Mesendoderm (in vitro differentiated cells): ENCODE measurements at regions not wholly inside any gene's neighbourhood (a gene's known extent, or its start where the extent isn't known, plus 50 kb on each side); places are given as distances from the start of the nearest gene placed in this dataset.

Experiments used
- DNase-seq: peaks from one replicate; pipeline ENCODE4 v3.0.0; 2013
- H2AK5ac ChIP-seq: 2 replicates; pipeline ENCODE4 v1.6.1; 2013; ENCODE audit warnings: low read length, inconsistent platforms
- H2BK120ac ChIP-seq: 2 replicates; pipeline ENCODE4 v1.6.1; 2013; ENCODE audit warnings: low read depth, mild to moderate bottlenecking, low read length, moderate library complexity, mixed read lengths
- H2BK15ac ChIP-seq: replicated peaks from 2 replicates; pipeline ENCODE4 v1.6.1; 2013; ENCODE audit warnings: low read depth, mild to moderate bottlenecking, moderate library complexity
- H2BK5ac ChIP-seq: 2 replicates; pipeline ENCODE4 v1.6.1; 2013; ENCODE audit warnings: low read length, inconsistent platforms
- H3K18ac ChIP-seq: 2 replicates; pipeline ENCODE4 v1.6.1; 2013; ENCODE audit warnings: mild to moderate bottlenecking, low read length, mixed read lengths
- H3K23ac ChIP-seq: one replicate; pipeline ENCODE4 v1.6.1; 2013; ENCODE audit warnings: low read length
- H3K27ac ChIP-seq: 2 replicates; pipeline ENCODE4 v1.5.1; 2013; ENCODE audit warnings: low read depth, mild to moderate bottlenecking, inconsistent platforms, low read length, moderate library complexity
- H3K27me3 ChIP-seq: 2 replicates; pipeline ENCODE4 v1.6.1; 2013; ENCODE audit warnings: low read length, control low read depth, mild to moderate bottlenecking, inconsistent platforms; ENCODE audit not compliant: insufficient read depth, poor library complexity
- H3K36me3 ChIP-seq: 2 replicates; pipeline ENCODE4 v1.6.1; 2013; ENCODE audit warnings: low read length, inconsistent platforms; ENCODE audit not compliant: control insufficient read depth, insufficient read depth
- H3K4ac ChIP-seq: one replicate; pipeline ENCODE4 v1.6.1; 2013; ENCODE audit warnings: low read depth, mild to moderate bottlenecking, low read length, moderate library complexity
- H3K4me1 ChIP-seq: 2 replicates; pipeline ENCODE4 v1.6.1; 2013; ENCODE audit warnings: low read depth, low read length, inconsistent platforms; ENCODE audit not compliant: control insufficient read depth
- H3K4me2 ChIP-seq: 2 replicates; pipeline ENCODE4 v1.6.1; 2013; ENCODE audit warnings: low read length
- H3K4me3 ChIP-seq: 2 replicates; pipeline ENCODE4 v1.5.1; 2013; ENCODE audit warnings: mild to moderate bottlenecking, low read length
- H3K56ac ChIP-seq: one replicate; pipeline ENCODE4 v1.6.1; 2013; ENCODE audit warnings: low read length
- H3K79me1 ChIP-seq: 2 replicates; pipeline ENCODE4 v1.6.1; 2013; ENCODE audit warnings: low read length, inconsistent platforms
- H3K79me2 ChIP-seq: 2 replicates; pipeline ENCODE4 v1.6.1; 2013; ENCODE audit warnings: mild to moderate bottlenecking, low read length; ENCODE audit not compliant: control insufficient read depth, insufficient read depth
- H3K9ac ChIP-seq: 2 replicates; pipeline ENCODE4 v1.6.1; 2013; ENCODE audit warnings: low read length, inconsistent platforms
- H4K5ac ChIP-seq: one replicate; pipeline ENCODE4 v1.6.1; 2013; ENCODE audit warnings: low read length
- H4K8ac ChIP-seq: one replicate; pipeline ENCODE4 v1.6.1; 2013; ENCODE audit warnings: low read depth, mild to moderate bottlenecking, control low read depth, low read length, moderate library complexity
- WGBS: extraction: QIAGEN DNeasy Blood & Tissue Kit; methylation state at CpG from one replicate; pipeline ENCODE4 v1.1.7; 2013; ENCODE audit warnings: low lambda C conversion rate, missing lambda C conversion rate; ENCODE audit not compliant: insufficient coverage; ENCODE audit errors: extremely low coverage; 5-methylcytosine and 5-hydroxymethylcytosine counted together

- no peak overlapping the region for H3K27ac ChIP-seq
- H3K18ac ChIP-seq = no peak overlapping the region
- H3K36me3 ChIP-seq = no peaks in the 10 kb centered on the region
- no peak overlapping the region for H3K23ac ChIP-seq
- no peak overlapping the region for H2AK5ac ChIP-seq
- WGBS = no CpG with 5 or more reads among the region's 6 CpGs
- H2BK15ac ChIP-seq = no peak overlapping the region
- no peak overlapping the region for H2BK5ac ChIP-seq
- H4K8ac ChIP-seq = no peak overlapping the region
- H3K4ac ChIP-seq = no peak overlapping the region
- no peaks in the 10 kb centered on the region for H3K79me2 ChIP-seq
- H3K4me3 ChIP-seq = no peak overlapping the region
- H3K79me1 ChIP-seq = no peaks in the 10 kb centered on the region
- H3K56ac ChIP-seq = no peak overlapping the region
- H4K5ac ChIP-seq = no peak overlapping the region
- no peaks in the 10 kb centered on the region for H3K4me1 ChIP-seq
- no peaks in the 10 kb centered on the region for H3K27me3 ChIP-seq
- no peak overlapping the region for H2BK120ac ChIP-seq
- H3K9ac ChIP-seq = no peak overlapping the region
- H3K4me2 ChIP-seq = no peak overlapping the region
- DNase-seq = no peak
These were observed 56.6 kb upstream of the CASZ1 start for GRCh38 chr1:10852998-10853520.

GRCh38 chr1:10853701-10854100 is 57.3 kb upstream of the CASZ1 start:
- H3K56ac ChIP-seq = no peak overlapping the region
- H3K79me2 ChIP-seq = no peaks in the 10 kb centered on the region
- H3K36me3 ChIP-seq = no peaks in the 10 kb centered on the region
- H3K9ac ChIP-seq = no peak overlapping the region
- no peaks in the 10 kb centered on the region for H3K27me3 ChIP-seq
- no peak overlapping the region for H3K4ac ChIP-seq
- H3K23ac ChIP-seq = no peak overlapping the region
- H3K4me1 ChIP-seq = no peaks in the 10 kb centered on the region
- DNase-seq = no peak
- H3K18ac ChIP-seq = no peak overlapping the region
- no CpG with 5 or more reads among the region's 2 CpGs for WGBS
- H4K8ac ChIP-seq = no peak overlapping the region
- H2BK15ac ChIP-seq = no peak overlapping the region
- no peak overlapping the region for H2BK5ac ChIP-seq
- H2AK5ac ChIP-seq = no peak overlapping the region
- no peak overlapping the region for H4K5ac ChIP-seq
- no peak overlapping the region for H3K27ac ChIP-seq
- H3K4me3 ChIP-seq = no peak overlapping the region
- no peak overlapping the region for H2BK120ac ChIP-seq
- H3K79me1 ChIP-seq = no peaks in the 10 kb centered on the region
- H3K4me2 ChIP-seq = no peak overlapping the region

GRCh38 chr1:10854856-10855459 is 58.5 kb upstream of the CASZ1 start:
- Histone ChIP-seq H3K27ac (no peak overlapping the region), H3K79me2 (no peaks in the 10 kb centered on the region), H4K8ac (no peak overlapping the region), H3K27me3 (no peaks in the 10 kb centered on the region), H2BK120ac (no peak overlapping the region), H3K18ac (no peak overlapping the region), H4K5ac (no peak overlapping the region), H3K23ac (no peak overlapping the region), H3K4me2 (no peak overlapping the region), H3K4ac (no peak overlapping the region), H3K9ac (no peak overlapping the region), H3K56ac (no peak overlapping the region), H2BK15ac (no peak overlapping the region), H2BK5ac (no peak overlapping the region), H3K79me1 (no peaks in the 10 kb centered on the region), H2AK5ac (no peak overlapping the region), H3K36me3 (no peaks in the 10 kb centered on the region), H3K4me3 (no peak overlapping the region), H3K4me1 (no peaks in the 10 kb centered on the region)
- 100% methylated on average over 1 of the region's 10 CpGs for WGBS
- no peak for DNase-seq

- no CpG with 5 or more reads among the region's 16 CpGs for WGBS
- Histone ChIP-seq H3K4me2 (no peak overlapping the region), H2BK5ac (no peak overlapping the region)
These were observed 59.8 kb upstream of the CASZ1 start for GRCh38 chr1:10856176-10856683.

GRCh38 chr1:10856863-10857598 is 60.6 kb upstream of the CASZ1 start:
- no peak overlapping the region for H3K4me3 ChIP-seq
- H3K27me3 ChIP-seq = no peaks in the 10 kb centered on the region
- DNase-seq = no peak
- no peak overlapping the region for H4K5ac ChIP-seq
- H3K23ac ChIP-seq = no peak overlapping the region
- no peak overlapping the region for H3K18ac ChIP-seq
- H2AK5ac ChIP-seq = no peak overlapping the region
- no CpG with 5 or more reads among the region's 27 CpGs for WGBS
- H3K4me1 ChIP-seq = no peaks in the 10 kb centered on the region
- no peak overlapping the region for H2BK5ac ChIP-seq
- no peak overlapping the region for H3K27ac ChIP-seq
- H3K79me1 ChIP-seq = no peaks in the 10 kb centered on the region
- no peak overlapping the region for H4K8ac ChIP-seq
- no peak overlapping the region for H3K4me2 ChIP-seq
- no peaks in the 10 kb centered on the region for H3K36me3 ChIP-seq
- no peaks in the 10 kb centered on the region for H3K79me2 ChIP-seq
- no peak overlapping the region for H3K56ac ChIP-seq
- no peak overlapping the region for H3K9ac ChIP-seq
- H3K4ac ChIP-seq = no peak overlapping the region
- H2BK15ac ChIP-seq = no peak overlapping the region
- H2BK120ac ChIP-seq = no peak overlapping the region

More at GRCh38 chr1:10856176-10856683, 59.8 kb upstream of the CASZ1 start:
- Histone ChIP-seq H3K79me1 (no peaks in the 10 kb centered on the region), H3K27me3 (no peaks in the 10 kb centered on the region), H3K4ac (no peak overlapping the region), H3K4me3 (no peak overlapping the region), H2AK5ac (no peak overlapping the region), H2BK120ac (no peak overlapping the region), H2BK15ac (no peak overlapping the region), H4K5ac (no peak overlapping the region), H3K4me1 (no peaks in the 10 kb centered on the region), H3K9ac (no peak overlapping the region), H3K79me2 (no peaks in the 10 kb centered on the region), H4K8ac (no peak overlapping the region), H3K56ac (no peak overlapping the region), H3K18ac (no peak overlapping the region), H3K23ac (no peak overlapping the region), H3K27ac (no peak overlapping the region), H3K36me3 (no peaks in the 10 kb centered on the region)
- no peak for DNase-seq
